TTC549 (cell line): ENCODE measurements at regions not wholly inside any gene's neighbourhood (a gene's known extent, or its start where the extent isn't known, plus 50 kb on each side); places are given as distances from the start of the nearest gene placed in this dataset.

Experiments
- FAIRE-seq: peaks from 2 replicates; lab custom pipeline; 2012; peaks lifted over from hg19 to GRCh38; lab: Jason Lieb, UNC

- FAIRE-seq = no peak
These were observed 612.9 kb upstream of the DAB2 start for GRCh38 chr5:40037713-40038112.

- FAIRE-seq = no peak
These were observed 609.7 kb upstream of the DAB2 start for GRCh38 chr5:40034441-40034840.

- FAIRE-seq = no peak
These were observed 608.6 kb upstream of the DAB2 start for GRCh38 chr5:40033411-40033810.

- no peak for FAIRE-seq
These were observed 608.2 kb upstream of the DAB2 start for GRCh38 chr5:40033009-40033408.

- FAIRE-seq = no peak
These were observed 605.9 kb upstream of the DAB2 start for GRCh38 chr5:40030661-40031060.

- FAIRE-seq = no peak
These were observed 605.1 kb upstream of the DAB2 start for GRCh38 chr5:40029711-40030495.

- FAIRE-seq = no peak
These were observed 602.6 kb upstream of the DAB2 start for GRCh38 chr5:40027400-40027799.

- no peak for FAIRE-seq
These were observed 600.8 kb upstream of the DAB2 start for GRCh38 chr5:40025586-40025985.

GRCh38 chr5:40022057-40022456, 597.3 kb upstream of the DAB2 start:
- FAIRE-seq = no peak

GRCh38 chr5:40021007-40021406, 596.2 kb upstream of the DAB2 start:
- FAIRE-seq = no peak

- FAIRE-seq = no peak
These were observed 593.1 kb upstream of the DAB2 start for GRCh38 chr5:40017918-40018317.

GRCh38 chr5:40017135-40017534, 592.4 kb upstream of the DAB2 start:
- no peak for FAIRE-seq

- no peak for FAIRE-seq
These were observed 585.7 kb upstream of the DAB2 start for GRCh38 chr5:40010436-40010835.

GRCh38 chr5:40006260-40006659, 581.5 kb upstream of the DAB2 start:
- no peak for FAIRE-seq

GRCh38 chr5:40001796-40002195, 577.0 kb upstream of the DAB2 start:
- no peak for FAIRE-seq

GRCh38 chr5:39998518-39998917, 573.7 kb upstream of the DAB2 start:
- FAIRE-seq = no peak

- FAIRE-seq = no peak
These were observed 571.2 kb upstream of the DAB2 start for GRCh38 chr5:39995990-39996389.

GRCh38 chr5:39992617-39993202, 567.9 kb upstream of the DAB2 start:
- no peak for FAIRE-seq

- FAIRE-seq = no peak
These were observed 561.8 kb upstream of the DAB2 start for GRCh38 chr5:39986614-39987013.

- no peak for FAIRE-seq
These were observed 555.3 kb upstream of the DAB2 start for GRCh38 chr5:39980056-39980455.

GRCh38 chr5:39977066-39977655, 552.4 kb upstream of the DAB2 start:
- no peak for FAIRE-seq

GRCh38 chr5:39970117-39970798, 545.5 kb upstream of the DAB2 start:
- no peak for FAIRE-seq

GRCh38 chr5:39968381-39968780, 543.6 kb upstream of the DAB2 start:
- FAIRE-seq = no peak
